ENCODE measurements at regions not wholly inside any gene's neighbourhood (a gene's known extent, or its start where the extent isn't known, plus 50 kb on each side); places are given as distances from the start of the nearest gene placed in this dataset.

GRCh38 chr4:126957556-126957955 lies 675.2 kb upstream of the INTU start (continued):
- TF ChIP-seq ZBTB33 (IDR thresholded peaks at IDR 0.05) = no peak
- TF ChIP-seq RAD21 (IDR thresholded peaks at IDR 0.05) = no peak
- TF ChIP-seq EGR1 (IDR thresholded peaks at IDR 0.05; ENCODE audit: low read depth in 2 of 2) = no peak
- no peak for TF ChIP-seq FOXA1 (IDR thresholded peaks at IDR 0.05)
- no peak for TF ChIP-seq SP1 (IDR thresholded peaks at IDR 0.05)
- TF ChIP-seq GABPA (IDR thresholded peaks at IDR 0.05 in 1 of 2, conservative IDR thresholded peaks at IDR 0.05 in 1 of 2) = no peak
- TF ChIP-seq RXRA (IDR thresholded peaks at IDR 0.05) = no peak

GRCh38 chr4:126957987-126958386 lies 674.8 kb upstream of the INTU start:
- Histone ChIP-seq H3K9ac (ENCODE audit: low read depth in 1 of 2, low read length in 2 of 2) (no peak overlapping the region), H3K36me3 (ENCODE audit: control insufficient read depth in 4 of 4, insufficient read depth in 3 of 4, low read depth in 1 of 4, low read length in 3 of 4) (no peaks in the 10 kb centered on the region), H3K9me3 (ENCODE audit: control insufficient read depth in 4 of 4, low read length in 3 of 4) (no peaks in the 10 kb centered on the region), H3K27ac (ENCODE audit: low read depth in 1 of 2, low read length in 2 of 2) (no peak overlapping the region), H3K4me3 (ENCODE audit: low read depth in 1 of 3, low read length in 3 of 3) (no peak overlapping the region), H3K27me3 (ENCODE audit: control insufficient read depth in 4 of 4, insufficient read depth in 4 of 4, low read length in 3 of 4) (no peaks in the 10 kb centered on the region), H3K4me1 (ENCODE audit: control insufficient read depth in 4 of 4, insufficient read depth in 4 of 4, low read length in 3 of 4) (no peaks in the 10 kb centered on the region)
- DNase-seq (ENCODE audit: low spot score) = no peak
- 58% methylated on average over 1 of the region's 1 CpG for WGBS
- TF ChIP-seq REST (IDR thresholded peaks at IDR 0.05) (no peak), JUND (IDR thresholded peaks at IDR 0.05) (no peak), SP1 (IDR thresholded peaks at IDR 0.05) (no peak), TAF1 (conservative IDR thresholded peaks at IDR 0.05) (no peak), FOXA1 (IDR thresholded peaks at IDR 0.05) (no peak), RXRA (IDR thresholded peaks at IDR 0.05) (no peak), HNF4A (conservative IDR thresholded peaks at IDR 0.05) (no peak), HNF4G (IDR thresholded peaks at IDR 0.05) (no peak), RAD21 (IDR thresholded peaks at IDR 0.05) (no peak), MAX (IDR thresholded peaks at IDR 0.05) (no peak), NR2F2 (IDR thresholded peaks at IDR 0.05) (no peak), GABPA (IDR thresholded peaks at IDR 0.05 in 1 of 2, conservative IDR thresholded peaks at IDR 0.05 in 1 of 2) (no peak), YY1 (IDR thresholded peaks at IDR 0.05) (no peak), EGR1 (IDR thresholded peaks at IDR 0.05; ENCODE audit: low read depth in 2 of 2) (no peak), FOXA2 (IDR thresholded peaks at IDR 0.05) (no peak), ATF3 (IDR thresholded peaks at IDR 0.05) (no peak), CTCF (IDR thresholded peaks at IDR 0.05; ENCODE audit: low read depth, low read length, missing input control) (no peak)
